Superior temporal gyrus (tissue), 1 donor: ENCODE measurements at regions not wholly inside any gene's neighbourhood (a gene's known extent, or its start where the extent isn't known, plus 50 kb on each side); places are given as distances from the start of the nearest gene placed in this dataset.
A peak's percentile ranks its signal among the peaks of the same experiment; 100 is the strongest.
"Not testable (repeated sequence)": the region's sequence is repeated elsewhere in the genome, so short reads cannot be mapped to it uniquely, and the experiment has no call there.

Experiments used
- DNase-seq: peaks from one replicate; pipeline ENCODE4 v3.0.0-alpha.2; 2016; ENCODE audit errors: extremely low spot score

DNA sequence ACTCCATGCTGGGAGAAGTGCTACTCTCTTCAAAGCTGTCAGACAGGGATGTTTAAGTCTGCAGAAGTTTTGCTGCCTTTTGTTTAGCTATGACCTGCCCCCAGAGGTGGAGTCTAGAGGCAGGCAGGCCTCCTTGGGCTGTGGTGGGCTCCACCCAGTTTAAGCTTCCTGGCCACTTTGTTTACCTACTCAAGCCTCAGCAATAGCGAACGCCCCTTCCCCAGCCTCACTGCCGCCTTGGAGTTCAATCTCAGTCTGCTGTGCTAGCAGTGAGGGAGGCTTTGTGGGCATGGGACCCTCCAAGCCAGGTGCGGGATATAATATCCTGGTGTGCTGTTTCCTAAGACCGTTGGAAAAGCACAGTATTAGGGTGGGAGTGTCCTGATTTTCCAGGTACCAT lies 715.9 kb downstream of the IPMK start:
- DNase-seq, result not testable (repeated sequence)

DNA sequence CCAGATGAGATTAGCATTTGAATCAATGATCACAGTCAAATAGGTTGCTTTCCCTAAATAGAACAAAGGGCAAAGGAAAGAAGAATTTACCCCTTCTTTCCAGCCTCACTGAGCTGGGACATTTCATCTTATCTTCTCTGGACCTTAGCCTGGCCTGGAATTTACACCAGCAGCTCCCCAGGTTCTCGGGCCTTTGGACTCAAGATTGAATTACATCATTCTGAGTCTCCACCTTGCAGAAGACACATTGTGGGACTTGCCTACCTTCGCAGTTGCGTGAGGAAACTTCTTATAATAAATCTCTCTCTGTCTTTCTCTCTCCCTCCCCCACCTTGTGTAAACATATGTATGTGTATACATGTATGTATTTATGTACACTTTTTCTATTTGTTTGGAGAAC lies 732.4 kb downstream of the IPMK start:
- no peak for DNase-seq

DNA sequence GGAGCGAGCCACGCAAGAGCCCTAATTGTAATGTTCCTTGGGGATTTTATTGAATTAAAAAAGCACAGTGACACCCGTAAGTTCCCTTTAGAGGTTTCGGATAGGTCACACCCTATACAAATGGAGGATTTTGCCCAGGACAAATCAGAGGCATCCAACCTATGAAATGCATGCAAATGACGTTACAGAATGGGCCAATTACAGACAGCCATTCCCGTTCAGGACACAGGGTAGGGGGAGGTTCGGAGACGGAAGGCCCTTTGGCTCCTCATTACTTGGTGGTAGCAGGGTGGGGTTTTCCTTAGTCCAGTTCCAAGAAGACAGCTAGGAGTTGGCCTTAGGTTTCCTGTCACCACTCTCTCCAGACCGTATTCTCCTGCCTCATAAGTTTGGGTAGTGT lies 754.1 kb downstream of the IPMK start:
- DNase-seq, result no peak

DNA sequence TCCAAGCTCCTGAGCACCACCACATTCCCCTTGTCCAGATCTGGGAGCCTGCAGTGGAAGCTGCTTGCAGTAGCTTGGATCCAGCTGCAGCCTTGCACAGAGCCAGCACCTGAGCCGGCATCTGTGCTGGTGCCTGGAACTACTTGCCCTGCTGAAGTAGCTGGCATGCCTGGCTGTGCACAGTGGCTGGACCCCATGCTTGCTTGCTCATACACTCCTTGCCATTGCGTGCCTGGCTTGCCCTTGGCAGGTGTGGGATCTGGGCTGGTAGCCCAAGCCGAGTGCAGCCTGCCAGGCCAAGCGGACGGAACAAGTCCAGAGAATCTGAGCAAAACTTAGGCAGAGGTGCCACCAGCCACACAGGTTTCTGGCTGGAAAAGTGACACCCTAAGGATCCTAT lies 759.9 kb downstream of the IPMK start:
- DNase-seq, result no peak

DNA sequence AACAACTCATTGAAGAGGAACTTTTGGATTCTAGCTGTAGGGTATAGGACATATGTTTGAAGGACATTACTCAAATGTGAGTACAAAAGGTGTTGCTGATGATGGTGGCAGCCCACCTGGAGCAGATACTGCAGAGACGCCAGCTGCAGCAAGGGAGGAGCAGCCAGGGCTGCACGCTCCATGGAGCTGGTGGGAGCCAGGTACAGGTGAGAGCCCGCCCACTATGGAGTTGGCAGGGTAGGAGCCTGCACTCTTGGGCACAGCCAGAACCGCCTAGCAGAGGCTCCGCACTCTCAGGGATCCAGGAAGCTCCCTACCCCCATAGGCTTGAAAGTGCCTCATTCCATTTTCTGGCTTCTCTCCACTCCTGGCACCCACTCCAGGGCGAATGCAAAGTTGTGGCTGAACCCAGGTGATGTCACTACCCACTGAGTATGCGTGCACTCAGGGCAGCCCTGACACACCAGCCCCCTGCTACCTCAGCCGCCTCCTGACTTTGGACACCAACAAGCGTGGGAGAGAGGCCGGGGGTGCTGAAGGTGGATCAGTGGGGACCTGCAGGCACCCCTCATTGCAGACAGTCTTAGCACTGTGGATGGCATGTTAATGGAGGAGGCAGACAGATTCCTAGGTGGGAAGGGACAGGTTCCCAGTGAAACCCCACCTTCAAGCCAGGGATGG lies 761.1 kb downstream of the IPMK start:
- no peak for DNase-seq

DNA sequence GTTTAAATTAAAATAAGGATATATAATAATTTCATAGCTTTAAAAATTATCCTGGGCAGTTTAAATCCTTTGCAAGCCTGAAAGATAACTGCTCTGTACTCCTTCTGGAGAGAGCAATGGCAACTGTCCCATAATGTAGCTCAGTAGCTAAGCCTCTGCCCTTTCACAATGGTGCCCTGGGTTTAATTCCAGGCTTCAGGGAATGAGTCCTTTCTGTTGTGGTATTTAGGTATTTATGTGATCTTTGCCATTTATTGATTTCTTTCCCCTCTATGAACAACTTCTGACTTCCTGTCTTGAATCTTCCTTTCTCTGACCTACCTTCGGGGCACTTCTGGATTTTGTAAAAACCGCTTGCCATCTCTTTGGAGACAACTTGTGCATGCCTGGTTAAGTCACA lies 773.2 kb downstream of the IPMK start:
- no peak for DNase-seq

DNA sequence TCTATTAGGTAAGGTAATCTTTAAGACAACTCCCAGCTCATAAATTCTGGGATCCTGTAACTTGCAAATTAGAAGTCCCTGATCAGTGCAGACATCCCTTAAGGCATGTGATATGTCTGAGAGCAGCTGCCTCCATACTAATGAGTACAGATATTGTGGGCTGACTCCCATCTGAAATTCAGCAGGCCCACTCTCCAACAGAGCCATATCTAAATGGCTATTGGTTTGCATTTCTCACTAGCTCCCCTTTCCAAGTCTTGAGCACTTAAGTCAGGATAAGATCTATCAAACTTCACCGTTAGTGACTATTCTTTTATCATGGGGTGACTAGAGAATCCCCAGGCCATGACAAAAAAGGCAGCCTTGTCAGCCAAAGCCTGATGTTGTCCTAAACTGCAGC lies 785.4 kb downstream of the IPMK start:
- DNase-seq, result no peak

DNA sequence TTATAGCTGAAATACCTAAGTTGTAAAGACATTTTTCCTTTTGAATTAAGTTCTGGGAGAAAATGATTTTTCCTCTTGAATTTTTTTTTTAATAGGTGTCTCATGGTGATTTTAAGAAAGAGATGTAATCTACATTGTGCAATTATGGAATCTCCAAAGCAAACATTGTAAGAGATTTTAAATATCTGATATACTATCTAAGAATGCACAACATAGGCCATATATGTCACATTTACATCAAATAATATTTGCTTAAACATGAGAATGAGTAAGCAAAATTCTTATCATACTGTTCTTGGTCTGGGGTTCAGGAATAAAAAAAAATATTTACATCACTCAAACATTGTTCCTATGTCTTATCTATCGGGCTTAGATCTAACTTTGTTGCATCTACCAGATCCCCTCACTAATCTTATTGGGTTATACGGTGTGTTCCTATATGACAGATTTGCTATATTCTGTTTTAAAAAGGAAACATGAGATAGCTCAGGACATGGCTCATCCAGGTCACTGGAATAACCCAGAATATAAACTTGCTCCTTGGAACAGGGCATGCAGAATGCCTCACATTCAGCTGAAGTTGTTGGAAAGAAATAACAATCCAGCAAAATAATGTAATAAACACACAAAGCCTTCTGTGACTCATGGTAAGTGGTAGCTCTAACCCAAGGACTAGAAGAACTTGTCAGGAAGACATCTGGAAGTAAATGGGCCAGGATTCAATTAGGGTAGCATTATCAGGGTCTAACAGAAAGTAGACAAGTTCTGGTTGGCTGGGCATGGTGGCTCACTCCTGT lies 794.7 kb downstream of the IPMK start:
- DNase-seq, result no peak

DNA sequence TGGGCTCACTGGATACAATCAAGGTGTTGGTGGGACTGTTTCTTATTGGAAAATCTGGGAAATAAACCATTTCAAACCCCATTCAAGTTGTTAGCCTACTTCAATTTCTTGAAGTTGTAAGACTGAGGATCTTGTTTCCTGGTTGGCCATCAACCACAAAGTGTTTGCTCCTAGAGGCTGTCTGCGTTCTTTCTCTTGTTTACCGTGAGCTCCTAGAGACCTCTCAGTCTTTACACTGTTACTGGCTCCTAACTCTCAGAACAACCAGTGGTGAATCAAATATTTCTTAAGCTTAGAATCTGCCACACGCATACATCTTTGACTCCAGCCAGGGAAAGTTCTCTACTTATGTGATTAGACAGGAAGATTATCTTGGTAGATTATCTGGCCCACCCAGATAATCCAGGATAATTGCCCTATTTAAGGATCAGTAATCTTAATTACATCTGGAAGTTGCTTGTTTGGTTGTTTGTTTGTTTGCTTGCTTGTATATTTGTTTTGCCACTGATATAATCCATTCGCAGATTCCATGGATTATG lies 798.7 kb downstream of the IPMK start:
- no peak for DNase-seq

DNA sequence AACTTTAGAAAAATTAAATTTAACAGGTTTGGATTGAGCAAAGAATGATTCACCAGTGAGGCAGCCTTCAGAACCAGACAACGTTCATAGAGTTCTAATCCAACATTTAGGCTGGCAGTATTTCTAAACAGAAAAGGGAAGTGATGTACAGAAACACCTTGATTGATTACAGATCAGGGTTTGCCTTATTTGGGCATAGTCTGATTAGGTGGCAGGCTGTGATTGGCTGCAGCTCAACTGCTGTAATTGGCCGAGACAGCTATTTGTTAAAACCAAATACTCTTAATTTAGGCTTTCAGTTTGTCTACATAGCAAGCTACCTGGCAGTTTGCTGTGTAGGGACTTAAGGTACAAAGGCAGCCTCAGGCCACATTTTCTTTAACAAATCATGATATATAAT lies 802.5 kb downstream of the IPMK start:
- no peak for DNase-seq

DNA sequence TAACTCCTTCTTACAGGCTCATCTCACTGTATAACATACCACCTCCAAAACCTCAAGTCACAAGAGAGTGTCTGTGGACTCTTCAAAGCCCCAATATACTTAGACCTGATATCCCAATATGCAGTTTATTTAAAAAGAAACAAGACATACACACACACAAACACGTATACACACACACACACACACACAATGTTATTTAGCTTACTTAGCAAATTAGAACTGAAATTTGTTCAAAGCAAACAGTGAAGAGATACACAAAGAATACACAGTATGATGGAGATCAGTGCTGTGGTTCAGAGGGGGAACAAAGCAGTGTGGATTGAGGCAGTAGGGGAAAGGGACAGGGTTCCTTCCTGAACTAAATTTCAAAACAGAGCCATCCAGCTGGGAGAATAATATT lies 807.2 kb downstream of the IPMK start:
- no peak for DNase-seq

DNA sequence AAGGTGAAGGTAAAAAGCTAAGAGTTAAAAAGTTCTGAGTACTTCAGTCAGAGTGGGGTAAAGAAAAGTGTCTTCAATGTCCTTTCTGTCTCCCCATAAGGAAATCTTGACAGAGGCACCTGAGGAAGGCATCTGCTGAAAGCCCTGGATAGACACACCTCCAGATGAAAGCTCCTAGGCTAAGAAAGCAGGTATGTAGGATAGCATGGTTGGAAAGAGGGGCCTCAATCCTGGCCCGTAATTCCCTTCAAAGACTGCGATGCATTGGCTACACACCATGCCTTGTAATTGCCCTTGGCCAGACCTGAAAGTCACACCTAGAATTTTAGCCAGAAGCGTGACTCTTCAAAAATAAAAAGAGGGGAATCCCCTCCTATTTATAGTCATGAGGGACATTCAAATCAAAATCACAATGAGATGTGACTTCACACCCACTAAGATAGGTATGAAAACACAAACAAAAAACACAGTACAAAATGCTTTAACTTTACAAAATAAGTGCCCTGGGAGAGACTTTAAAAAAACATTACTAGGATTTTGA lies 809.7 kb downstream of the IPMK start:
- no peak for DNase-seq

DNA sequence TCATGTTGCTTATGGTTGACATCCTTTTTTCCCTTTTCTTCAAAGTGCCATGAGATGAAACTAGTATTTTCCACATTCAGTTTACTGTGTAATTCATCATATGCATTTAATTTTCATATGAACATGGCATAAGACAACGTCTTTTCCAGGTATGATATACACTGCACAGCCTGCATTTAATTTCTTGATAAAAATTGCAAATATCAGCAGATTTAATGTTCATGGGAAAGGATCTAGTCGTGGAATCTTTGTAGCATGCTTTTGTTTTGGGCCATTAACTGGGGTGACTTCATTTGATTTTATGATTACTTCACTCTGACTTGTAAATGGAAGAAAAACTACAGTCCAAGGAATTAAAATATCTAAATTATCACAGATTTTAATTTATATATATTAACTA lies 837.3 kb downstream of the IPMK start:
- no peak for DNase-seq

DNA sequence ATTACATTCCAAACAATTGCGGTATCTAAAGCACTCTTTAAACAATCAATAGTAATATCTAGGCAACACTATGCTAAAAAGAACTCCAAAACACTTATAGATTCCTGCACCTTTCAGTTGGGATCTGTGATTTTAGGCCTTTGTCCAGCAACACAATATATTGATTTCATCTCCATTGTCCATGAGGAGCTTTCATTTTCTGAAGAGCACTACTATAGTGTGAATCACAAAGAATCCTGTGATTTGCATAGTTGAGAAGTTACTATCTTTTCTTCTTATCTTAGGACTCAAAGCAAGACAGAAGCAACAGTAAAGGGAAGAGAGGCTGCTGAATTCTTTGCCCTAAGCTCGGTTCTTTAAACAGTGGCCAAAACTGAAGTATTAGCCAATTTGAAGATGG lies 846.8 kb downstream of the IPMK start:
- DNase-seq, result no peak

DNA sequence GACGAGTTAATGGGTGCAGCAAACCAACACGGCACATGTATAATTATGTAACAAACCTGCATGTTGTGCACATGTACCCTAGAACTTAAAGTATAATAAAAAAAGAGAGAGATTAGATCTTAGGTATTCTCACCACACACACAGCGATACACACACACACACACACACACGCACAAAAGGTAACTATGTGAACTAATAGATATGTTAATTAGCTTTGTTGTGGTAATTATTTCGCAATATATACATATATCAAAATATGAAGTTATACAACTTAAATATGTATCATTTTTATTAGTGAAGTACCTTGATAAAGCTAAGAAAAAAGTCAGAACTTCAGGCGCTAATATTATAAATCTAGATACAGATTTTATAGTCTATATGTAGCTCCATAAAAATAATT lies 849.2 kb downstream of the IPMK start:
- DNase-seq, result no peak

DNA sequence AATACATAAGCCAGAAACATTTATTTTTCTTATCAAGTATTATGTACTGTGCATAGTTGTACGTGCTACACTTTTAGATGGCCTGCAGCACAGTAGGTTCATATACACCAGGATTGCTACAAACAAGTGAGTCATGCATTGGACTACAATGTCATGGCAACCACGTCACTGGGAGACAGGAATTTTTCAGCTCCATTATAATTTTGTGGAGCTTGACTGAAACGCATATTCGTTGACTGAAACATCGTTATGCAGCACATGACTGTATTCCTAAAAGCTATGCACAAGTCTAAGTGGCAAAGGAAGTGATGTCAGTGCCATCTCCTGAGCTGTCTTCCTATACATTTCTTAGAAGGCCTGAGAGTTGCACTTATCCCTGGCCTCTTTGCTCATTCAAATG lies 871.8 kb downstream of the IPMK start:
- no peak for DNase-seq

DNA sequence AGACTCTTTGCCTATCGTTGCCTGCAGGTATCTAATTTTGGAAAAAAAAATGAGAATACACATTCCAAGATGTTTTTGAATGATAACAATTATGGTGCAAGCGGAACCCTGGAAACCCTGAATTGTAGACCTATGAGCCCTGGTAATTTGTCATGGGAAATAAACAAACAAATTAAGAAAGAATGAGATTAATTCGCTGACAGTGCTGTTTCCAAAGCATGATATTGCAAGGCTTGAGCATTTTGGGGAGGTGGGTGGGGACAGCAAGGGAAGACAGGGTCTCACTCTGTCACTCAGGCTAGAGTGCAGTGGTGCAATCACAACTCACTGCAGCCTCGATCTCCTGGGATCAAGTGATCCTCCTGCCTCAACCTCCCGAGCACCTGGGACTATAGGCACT lies 900.3 kb downstream of the IPMK start:
- DNase-seq, result no peak

DNA sequence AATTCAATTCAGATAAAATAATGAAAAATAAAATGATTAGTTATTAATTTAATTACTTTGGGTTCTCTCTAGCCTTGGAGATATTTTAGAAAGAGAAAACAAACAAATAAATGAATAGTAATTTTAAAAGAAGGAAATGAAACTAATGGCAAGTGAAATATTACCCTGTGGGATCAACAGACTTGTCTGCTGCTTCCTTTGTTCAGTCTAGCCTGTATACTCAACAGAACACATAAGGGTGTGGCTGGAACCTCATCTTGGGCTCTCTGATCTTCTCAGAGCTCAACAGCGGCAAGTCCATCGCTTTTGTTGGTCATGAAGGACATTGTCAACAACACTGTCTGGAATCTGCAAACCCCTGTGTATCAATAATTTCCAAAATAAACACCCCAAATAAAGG lies 904.9 kb downstream of the IPMK start:
- no peak for DNase-seq

DNA sequence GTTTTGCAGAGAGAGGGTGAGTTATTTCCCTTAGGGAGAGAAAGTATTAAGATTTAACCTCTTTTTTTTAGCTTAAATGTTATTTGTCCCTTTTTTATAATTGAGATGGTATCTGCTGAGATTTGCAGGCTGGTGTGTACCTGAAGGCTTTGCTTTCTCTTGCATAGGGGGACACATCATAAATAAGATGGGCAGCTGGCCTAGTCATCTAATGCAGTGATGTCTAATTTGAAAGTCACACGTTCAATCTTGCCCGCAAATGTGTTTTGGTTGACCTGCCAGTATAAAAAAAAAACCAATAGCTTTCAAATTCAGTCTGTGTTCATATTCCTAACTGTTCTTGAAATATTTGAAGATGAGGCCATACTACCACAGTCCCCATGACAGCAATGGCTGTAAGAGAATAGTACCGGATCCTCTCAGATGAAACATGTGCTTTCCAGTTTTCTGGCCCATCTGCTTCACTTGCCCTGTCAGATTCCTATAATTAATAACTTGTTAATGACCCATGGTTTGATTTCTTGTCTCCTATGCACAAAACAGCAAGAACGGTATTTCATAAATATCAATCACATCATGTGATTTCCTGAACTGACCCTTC lies 914.2 kb downstream of the IPMK start:
- no peak for DNase-seq

DNA sequence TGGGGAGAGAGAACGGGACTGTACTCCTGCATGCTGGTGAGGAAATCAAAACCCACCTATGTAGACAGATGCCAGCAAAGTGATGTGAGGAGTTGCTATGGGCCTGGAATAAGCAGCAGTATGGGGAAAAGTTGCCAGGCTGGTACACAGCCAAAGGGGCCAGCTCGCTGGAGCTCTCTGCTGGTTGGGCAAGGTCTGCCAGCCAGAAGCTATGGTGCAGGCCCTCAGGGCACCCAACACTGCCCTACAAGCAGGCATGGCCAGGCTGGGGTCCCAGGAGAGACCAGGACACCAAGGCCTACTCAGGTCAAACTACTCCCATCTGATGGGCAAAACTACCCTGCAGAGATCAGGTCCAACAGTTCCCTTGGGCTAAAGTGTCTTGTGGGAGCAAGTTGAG lies 916.6 kb downstream of the IPMK start:
- DNase-seq, result no peak

DNA sequence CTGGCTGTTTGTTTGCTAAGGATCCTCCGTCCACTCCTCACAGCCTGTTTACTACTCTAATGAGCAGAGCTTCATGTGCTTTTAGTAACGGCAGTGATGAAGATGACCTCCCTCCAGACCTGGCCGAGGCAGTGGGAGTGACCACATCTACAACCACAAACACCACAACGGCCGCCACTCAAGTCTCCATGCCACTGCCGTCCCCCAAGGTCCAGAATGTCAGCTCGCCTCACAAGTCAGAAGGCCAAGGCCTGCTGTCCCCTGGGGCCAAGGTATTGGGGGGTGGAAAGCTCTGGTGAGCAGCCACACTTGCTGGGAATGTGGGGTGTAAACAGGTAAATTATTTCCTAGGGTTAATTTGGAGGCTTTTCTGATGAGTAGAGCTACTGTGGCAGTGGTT lies 926.4 kb downstream of the IPMK start:
- no peak for DNase-seq

DNA sequence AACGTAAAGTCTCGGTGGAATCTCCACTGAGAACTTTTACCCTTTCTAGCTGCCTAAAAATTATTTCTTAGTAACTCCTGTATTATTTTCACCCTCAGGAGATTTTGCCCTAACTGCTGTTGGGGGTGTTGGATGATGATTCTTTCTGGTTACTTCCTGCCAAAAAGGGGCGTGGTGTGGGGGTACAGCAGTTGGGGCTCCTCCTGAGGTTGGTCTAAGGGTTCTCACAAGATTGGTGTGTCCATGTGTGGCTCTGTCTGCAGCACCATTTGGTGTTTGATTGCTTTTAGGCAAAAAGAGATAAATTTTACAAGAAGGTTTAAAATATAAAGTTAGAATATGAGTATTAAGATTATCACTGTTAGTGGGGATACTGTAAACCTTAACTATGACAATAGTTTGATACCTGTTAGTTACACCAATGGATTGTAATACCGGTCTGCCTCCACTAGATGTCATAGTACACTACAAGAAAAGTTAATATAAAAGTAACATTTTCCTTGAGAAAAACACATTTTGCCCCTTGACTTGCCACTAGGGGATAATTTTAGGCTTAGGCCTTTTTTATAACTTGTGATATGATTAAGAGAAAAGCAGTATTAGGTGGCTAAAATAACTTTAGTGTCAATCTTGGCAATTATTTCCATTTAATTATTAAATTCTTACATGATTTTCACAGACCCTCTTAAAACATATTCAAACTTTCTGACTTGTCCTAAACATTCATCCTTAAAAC lies 928.7 kb downstream of the IPMK start:
- peak; percentile 74 for DNase-seq
